MCF 10A (cell line): ENCODE measurements at regions not wholly inside any gene's neighbourhood (a gene's known extent, or its start where the extent isn't known, plus 50 kb on each side); places are given as distances from the start of the nearest gene placed in this dataset.
"Not testable (repeated sequence)": the region's sequence is repeated elsewhere in the genome, so short reads cannot be mapped to it uniquely, and the experiment has no call there.

ENCODE experiments used
- BruUV-seq: library from RNA; stranded (reverse); fragments of 400-500 nt; replicated peaks from 2 replicates; lab custom pipeline; 2021; lab: Mats Ljungman, UMichigan
- CTCF ChIA-PET: fragments of 300-600 bp; sonication (Branson Sonifier 250); formaldehyde crosslinking; extraction: SDS; loops from one replicate; lab custom pipeline; 2021; ENCODE audit warnings: antibody characterized with exemption, inconsistent platforms; lab: Yijun Ruan, JAX
- POLR2A ChIA-PET: fragments of 300-600, 350-650 bp; sonication (Branson Sonifier 250); formaldehyde crosslinking; extraction: SDS; loops from one replicate; lab custom pipeline; 2020; ENCODE audit warnings: antibody characterized with exemption, inconsistent platforms; lab: Yijun Ruan, JAX
- DNase-seq: peaks from one replicate; pipeline ENCODE4 v3.0.0-alpha.2; 2018; ENCODE audit not compliant: unreplicated experiment
- H3K27ac Mint-ChIP-seq: one replicate; pipeline ENCODE4 v1.8.0; 2022; ENCODE audit warnings: mild to moderate bottlenecking, low read depth, mixed read lengths; ENCODE audit not compliant: unreplicated experiment
- H3K27me3 Mint-ChIP-seq: one replicate; pipeline ENCODE4 v1.8.0; 2022; ENCODE audit warnings: mixed read lengths; ENCODE audit not compliant: insufficient read depth, unreplicated experiment
- H3K36me3 Mint-ChIP-seq: one replicate; pipeline ENCODE4 v1.8.0; 2022; ENCODE audit warnings: mild to moderate bottlenecking, moderate library complexity, mixed read lengths; ENCODE audit not compliant: insufficient read depth, unreplicated experiment
- H3K4me1 Mint-ChIP-seq: one replicate; pipeline ENCODE4 v1.8.0; 2022; ENCODE audit warnings: mixed read lengths; ENCODE audit not compliant: insufficient read depth, unreplicated experiment
- H3K4me3 Mint-ChIP-seq: one replicate; pipeline ENCODE4 v1.8.0; 2022; ENCODE audit warnings: mild to moderate bottlenecking, moderate library complexity, mixed read lengths; ENCODE audit not compliant: unreplicated experiment
- H3K9me3 Mint-ChIP-seq: one replicate; pipeline ENCODE4 v1.8.0; 2022; ENCODE audit warnings: mixed read lengths; ENCODE audit not compliant: unreplicated experiment
- intact Hi-C: fragments of 100-400 bp; cut with micrococcal nuclease; formaldehyde crosslinking; loops from 2 replicates; pipeline ENCODE4 v1.14.1; 2022
- TF ChIP-seq, protein P1 (sequence below): fragments of 200-600 bp; IDR thresholded peaks from one replicate; pipeline ENCODE4 v1.8.0; 2022; ENCODE audit warnings: antibody characterized with exemption, mild to moderate bottlenecking; ENCODE audit not compliant: unreplicated experiment

DNA sequence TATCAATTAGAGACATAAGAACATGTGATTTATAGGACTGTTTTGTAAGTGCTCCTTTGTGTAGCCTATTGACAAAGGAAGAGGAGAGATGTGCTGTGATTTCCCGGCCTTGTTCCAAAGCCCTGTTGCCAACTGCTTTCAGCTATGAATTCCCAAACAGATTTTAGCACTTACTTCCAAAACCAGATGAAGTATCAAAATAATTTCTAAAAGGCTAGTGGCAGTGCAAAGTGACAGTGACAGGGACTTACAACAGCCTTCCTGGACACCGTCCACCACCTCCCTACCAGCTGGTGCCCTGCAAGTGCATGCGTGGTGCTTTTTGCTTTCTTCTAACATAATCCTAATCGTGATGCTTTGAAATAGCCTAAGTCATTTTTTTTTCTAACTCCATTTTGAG lies 254.1 kb upstream of the ACTBL2 start:
- BruUV-seq, result no TSS peak
- H3K36me3 Mint-ChIP-seq, result no peaks in the 10 kb centered on the region
- TF ChIP-seq, protein P1, sequence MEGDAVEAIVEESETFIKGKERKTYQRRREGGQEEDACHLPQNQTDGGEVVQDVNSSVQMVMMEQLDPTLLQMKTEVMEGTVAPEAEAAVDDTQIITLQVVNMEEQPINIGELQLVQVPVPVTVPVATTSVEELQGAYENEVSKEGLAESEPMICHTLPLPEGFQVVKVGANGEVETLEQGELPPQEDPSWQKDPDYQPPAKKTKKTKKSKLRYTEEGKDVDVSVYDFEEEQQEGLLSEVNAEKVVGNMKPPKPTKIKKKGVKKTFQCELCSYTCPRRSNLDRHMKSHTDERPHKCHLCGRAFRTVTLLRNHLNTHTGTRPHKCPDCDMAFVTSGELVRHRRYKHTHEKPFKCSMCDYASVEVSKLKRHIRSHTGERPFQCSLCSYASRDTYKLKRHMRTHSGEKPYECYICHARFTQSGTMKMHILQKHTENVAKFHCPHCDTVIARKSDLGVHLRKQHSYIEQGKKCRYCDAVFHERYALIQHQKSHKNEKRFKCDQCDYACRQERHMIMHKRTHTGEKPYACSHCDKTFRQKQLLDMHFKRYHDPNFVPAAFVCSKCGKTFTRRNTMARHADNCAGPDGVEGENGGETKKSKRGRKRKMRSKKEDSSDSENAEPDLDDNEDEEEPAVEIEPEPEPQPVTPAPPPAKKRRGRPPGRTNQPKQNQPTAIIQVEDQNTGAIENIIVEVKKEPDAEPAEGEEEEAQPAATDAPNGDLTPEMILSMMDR, result no peak
- peak overlapping the region; percentile 72 for H3K27ac Mint-ChIP-seq
- H3K9me3 Mint-ChIP-seq, result peaks cover under 1% of the 10 kb centered on the region
- H3K27me3 Mint-ChIP-seq, result no peaks in the 10 kb centered on the region
- POLR2A ChIA-PET, result interaction anchor here (1.6 kb wide), 1 partner anchor 38 kb away, joined by 4 read pairs; no protein-coding TSS in a partner anchor
- intact Hi-C loops, result no loop called here
- CTCF ChIA-PET, result no interaction called here
- DNase-seq, result no peak
- H3K4me1 Mint-ChIP-seq, result peaks cover 28% of the 10 kb centered on the region
- H3K4me3 Mint-ChIP-seq, result no peak overlapping the region

DNA sequence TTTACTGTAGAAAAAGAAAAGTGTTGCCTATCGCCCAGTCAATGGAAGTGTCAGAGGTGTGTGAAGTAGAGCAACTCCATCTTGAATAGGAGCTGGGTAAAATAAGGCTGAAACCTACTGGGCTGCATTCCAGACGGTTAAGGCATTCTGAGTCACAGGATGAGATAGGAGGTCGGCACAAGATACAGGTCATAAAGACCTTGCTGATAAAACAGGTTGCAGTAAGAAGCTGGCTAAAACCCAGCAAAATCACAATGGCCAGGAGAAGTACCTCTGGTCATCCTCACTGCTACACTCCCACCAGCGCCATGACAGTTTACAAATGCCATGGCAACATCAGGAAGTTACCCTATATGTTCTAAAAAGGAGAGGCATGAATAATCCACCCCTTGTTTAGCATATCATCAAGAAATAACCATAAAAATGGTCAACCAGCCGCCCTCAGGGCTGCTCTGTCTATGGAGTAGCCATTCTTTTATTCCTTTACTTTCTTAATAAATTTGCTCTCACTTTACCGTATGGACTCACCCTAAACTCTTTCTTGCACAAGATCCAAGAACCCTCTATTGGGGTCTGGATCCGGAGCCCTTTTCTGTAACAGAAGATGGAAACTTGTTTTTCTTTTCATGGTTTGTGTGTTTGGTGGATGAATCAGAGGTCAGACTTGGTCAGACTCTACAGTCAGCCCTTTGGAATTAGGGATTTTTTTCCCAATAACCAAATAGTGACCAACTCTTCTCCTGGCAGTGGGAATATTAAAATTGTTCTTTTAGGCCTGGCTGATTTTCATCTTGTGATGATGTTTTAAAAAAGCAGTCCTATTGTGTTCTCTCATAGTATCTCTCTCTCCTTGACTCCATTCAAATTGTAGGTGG lies 252.9 kb upstream of the ACTBL2 start:
- H3K9me3 Mint-ChIP-seq, intact Hi-C loops, H3K27me3 Mint-ChIP-seq, BruUV-seq, H3K4me3 Mint-ChIP-seq, H3K36me3 Mint-ChIP-seq: not testable (repeated sequence)
- ChIA-PET POLR2A (interaction anchor here (1.6 kb wide), 1 partner anchor 36 kb away, joined by 4 read pairs; no protein-coding TSS in a partner anchor), CTCF (interaction anchor here (0.7 to 0.8 kb wide), 2 partner anchors 120 to 121 kb away, joined by 3 read pairs; no protein-coding TSS in a partner anchor)
- DNase-seq, result peak; percentile 65
- Mint-ChIP-seq H3K4me1 (peaks cover 19% of the 10 kb centered on the region), H3K27ac (peak overlapping the region; percentile 72)

DNA sequence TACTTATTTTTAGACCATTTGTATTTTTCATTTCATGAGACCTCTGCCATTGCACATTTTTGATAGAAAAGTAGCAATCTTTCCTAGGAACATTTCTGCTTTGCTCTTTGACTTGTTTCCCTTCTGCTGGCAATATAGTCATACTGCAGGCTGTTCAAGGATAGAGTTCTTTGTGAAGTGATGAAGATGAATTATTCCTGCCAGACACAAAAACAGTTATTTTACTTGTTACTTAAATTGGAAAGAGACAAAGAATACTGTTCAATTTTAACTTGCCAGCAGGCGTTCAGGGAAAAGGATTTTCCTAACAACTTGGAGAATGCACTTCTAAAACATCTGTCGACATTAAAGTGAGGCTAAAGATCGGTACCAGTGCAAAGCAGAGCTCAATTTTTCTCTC lies 251.7 kb upstream of the ACTBL2 start:
- ChIA-PET POLR2A (no interaction called here), CTCF (interaction anchor here (0.5 to 1.0 kb wide), 7 partner anchors 9 to 679 kb away, joined by 3 to 4 read pairs (median 3); no protein-coding TSS in a partner anchor)
- no peak for DNase-seq
- intact Hi-C loops, result no loop called here
- H3K4me3 Mint-ChIP-seq, result no peak overlapping the region
- no peak overlapping the region for H3K27ac Mint-ChIP-seq
- no TSS peak for BruUV-seq
- no peaks in the 10 kb centered on the region for H3K27me3 Mint-ChIP-seq
- H3K9me3 Mint-ChIP-seq, result peaks cover 6% of the 10 kb centered on the region
- H3K36me3 Mint-ChIP-seq, result peaks cover 5% of the 10 kb centered on the region
- TF ChIP-seq, protein P1, result no peak
- H3K4me1 Mint-ChIP-seq, result peaks cover 19% of the 10 kb centered on the region

DNA sequence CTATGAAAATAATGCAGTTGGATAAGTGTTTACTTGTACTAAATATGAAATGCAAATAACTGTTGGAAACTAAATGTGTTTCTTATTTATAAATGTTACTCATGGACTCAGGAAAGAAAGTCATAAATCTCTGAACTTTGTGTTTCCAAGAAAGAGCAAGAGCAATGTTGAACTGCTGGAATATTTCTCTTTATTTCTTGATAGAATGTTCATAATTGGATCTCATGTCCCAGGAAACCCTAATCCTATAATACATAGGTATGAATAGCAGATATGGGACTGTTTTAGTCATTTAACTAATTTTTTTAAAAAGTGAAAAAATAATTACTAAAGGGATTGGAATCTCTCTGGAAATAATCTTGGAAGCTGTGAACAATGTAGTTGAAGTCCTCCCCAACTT lies 245.0 kb upstream of the ACTBL2 start:
- BruUV-seq, result no TSS peak
- TF ChIP-seq, protein P1, result no peak
- ChIA-PET CTCF (no interaction called here), POLR2A (interaction anchor here (1.2 kb wide), 1 partner anchor 8 kb away, joined by 3 read pairs; no protein-coding TSS in a partner anchor)
- H3K9me3 Mint-ChIP-seq, result peaks cover 6% of the 10 kb centered on the region
- DNase-seq, result no peak
- no peaks in the 10 kb centered on the region for H3K27me3 Mint-ChIP-seq
- no peak overlapping the region for H3K27ac Mint-ChIP-seq
- peaks cover 9% of the 10 kb centered on the region for H3K4me1 Mint-ChIP-seq
- intact Hi-C loops, result no loop called here
- no peak overlapping the region for H3K4me3 Mint-ChIP-seq
- peaks cover 6% of the 10 kb centered on the region for H3K36me3 Mint-ChIP-seq
